H1 (cell line): ENCODE measurements at regions not wholly inside any gene's neighbourhood (a gene's known extent, or its start where the extent isn't known, plus 50 kb on each side); places are given as distances from the start of the nearest gene placed in this dataset.

Experiments
- CTCF ChIA-PET: fragments of 300-600 bp; sonication (Branson Sonifier 250); formaldehyde crosslinking; loops from one replicate; lab custom pipeline; 2021; ENCODE audit not compliant: partially characterized antibody; lab: Charles Lee
- POLR2A ChIA-PET: fragments of 300-600 bp; sonication (Branson Sonifier 250); formaldehyde crosslinking; loops from one replicate; lab custom pipeline; 2021; ENCODE audit warnings: inconsistent platforms; ENCODE audit not compliant: partially characterized antibody; lab: Charles Lee
- DNase-seq, 2 experiments: peaks; one replicate each; pipeline versions ENCODE4 v3.0.0 to v3.0.0-alpha.2; 2010 to 2022; ENCODE audit warnings: low spot score in 2 of 2, low read depth in 1 of 2, mixed read lengths in 1 of 2
- FAIRE-seq: peaks from 2 replicates; lab custom pipeline; 2011; peaks lifted over from hg19 to GRCh38; lab: Jason Lieb, UNC
- H2AFZ ChIP-seq: 2 replicates; pipeline ENCODE4 v1.8.1; 2012; ENCODE audit warnings: low read length, inconsistent platforms
- H2AK5ac ChIP-seq: 2 replicates; pipeline ENCODE4 v1.6.1; 2013; ENCODE audit warnings: low read depth, low read length
- H2BK120ac ChIP-seq: replicated peaks from 2 replicates; pipeline ENCODE3; 2013; ENCODE audit warnings: low read depth, low read length, inconsistent platforms
- H2BK12ac ChIP-seq: 2 replicates; pipeline ENCODE4 v1.6.1; 2013; ENCODE audit warnings: low read depth, low read length
- H2BK15ac ChIP-seq: 2 replicates; pipeline ENCODE4 v1.6.1; 2013; ENCODE audit warnings: low read length
- H2BK20ac ChIP-seq: 2 replicates; pipeline ENCODE4 v1.6.1; 2013; ENCODE audit warnings: low read length
- H2BK5ac ChIP-seq: 2 replicates; pipeline ENCODE4 v1.6.1; 2013; ENCODE audit warnings: low read depth, low read length
- H3K14ac ChIP-seq: 2 replicates; pipeline ENCODE4 v1.6.1; 2013; ENCODE audit warnings: inconsistent platforms; ENCODE audit not compliant: insufficient read length
- H3K18ac ChIP-seq: 2 replicates; pipeline ENCODE4 v1.6.1; 2013; ENCODE audit warnings: low read length; ENCODE audit errors: extremely low read depth
- H3K23ac ChIP-seq: 2 replicates; pipeline ENCODE4 v1.6.1; 2013; ENCODE audit warnings: inconsistent platforms; ENCODE audit not compliant: insufficient read length
- H3K23me2 ChIP-seq: 2 replicates; pipeline ENCODE4 v1.6.1; 2013; ENCODE audit warnings: low read depth, low read length
- H3K27ac ChIP-seq: 2 replicates; pipeline ENCODE4 v1.6.1; 2011; ENCODE audit warnings: low read depth, low read length, inconsistent platforms
- H3K27me3 ChIP-seq, 4 experiments: replicated peaks in 1 of 4; 1 replicate in 1 of 4; 2 replicates in 3 of 4; pipeline versions ENCODE4 v1.6.1 to v1.8.1; 2011 to 2013; ENCODE audit warnings: low read length in 3 of 4, mild to moderate bottlenecking in 3 of 4, inconsistent platforms in 2 of 4, mixed read lengths in 2 of 4, moderate library complexity in 1 of 4; ENCODE audit not compliant: control insufficient read depth in 3 of 4, insufficient read depth in 3 of 4; ENCODE audit errors: extremely low read depth in 1 of 4
- H3K36me3 ChIP-seq, 4 experiments: 2 replicates each; pipeline versions ENCODE4 v1.6.1 to v1.8.1; 2011 to 2013; ENCODE audit warnings: mild to moderate bottlenecking in 4 of 4, low read length in 3 of 4, moderate library complexity in 2 of 4, control low read depth in 1 of 4, inconsistent platforms in 1 of 4; ENCODE audit not compliant: insufficient read depth in 4 of 4, control insufficient read depth in 2 of 4
- H3K4ac ChIP-seq: replicated peaks from 2 replicates; pipeline ENCODE3; 2013; ENCODE audit warnings: low read length, low read depth, mixed read lengths, inconsistent platforms; ENCODE audit not compliant: insufficient read length
- H3K4me1 ChIP-seq, 4 experiments: replicated peaks in 1 of 4; 1 replicate in 1 of 4; 2 replicates in 3 of 4; pipeline versions ENCODE4 v1.6.1 to v1.8.1; 2011 to 2013; ENCODE audit warnings: low read length in 3 of 4, inconsistent platforms in 2 of 4, mixed read lengths in 1 of 4; ENCODE audit not compliant: insufficient read depth in 4 of 4, control insufficient read depth in 3 of 4
- H3K4me2 ChIP-seq, 2 experiments: 2 replicates each; pipeline versions ENCODE4 v1.6.1 to v1.8.1; 2011 to 2013; ENCODE audit warnings: low read depth in 2 of 2, low read length in 2 of 2, control low read depth in 1 of 2, inconsistent platforms in 1 of 2, mild to moderate bottlenecking in 1 of 2; ENCODE audit not compliant: insufficient read depth in 1 of 2
- H3K4me3 ChIP-seq, 4 experiments: fragments of 200-600, 300-600 bp in 1 of 4; sonication (generic), shearing (Covaris generic), sonication (Bioruptor Twin) in 1 of 4; 2 replicates each; pipeline versions ENCODE4 v1.5.1 to v1.8.1; 2011 to 2016; ENCODE audit warnings: low read length in 4 of 4, low read depth in 3 of 4, control low read depth in 2 of 4, inconsistent platforms in 2 of 4, mild to moderate bottlenecking in 2 of 4, mixed read lengths in 1 of 4, moderate library complexity in 1 of 4; ENCODE audit not compliant: insufficient read depth in 2 of 4; ENCODE audit errors: extremely low read depth in 1 of 4
- H3K56ac ChIP-seq: replicated peaks from 2 replicates; pipeline ENCODE3; 2013; ENCODE audit warnings: low read depth, mild to moderate bottlenecking, mixed read lengths, low read length, inconsistent platforms; ENCODE audit not compliant: insufficient read length
- H3K79me1 ChIP-seq: 2 replicates; pipeline ENCODE4 v1.6.1; 2013; ENCODE audit warnings: low read depth, low read length, control low read depth
- H3K79me2 ChIP-seq, 2 experiments: 2 replicates each; pipeline versions ENCODE4 v1.6.1 to v1.8.1; 2012 to 2013; ENCODE audit warnings: low read length in 2 of 2, mild to moderate bottlenecking in 2 of 2, inconsistent platforms in 1 of 2; ENCODE audit not compliant: insufficient read depth in 2 of 2, control insufficient read depth in 1 of 2
- H3K9ac ChIP-seq, 4 experiments: replicated peaks in 1 of 4; 1 replicate in 1 of 4; 2 replicates in 3 of 4; pipeline versions ENCODE4 v1.6.1 to v1.8.1; 2011 to 2013; ENCODE audit warnings: low read depth in 3 of 4, low read length in 3 of 4, control low read depth in 2 of 4, mild to moderate bottlenecking in 2 of 4, moderate library complexity in 2 of 4, inconsistent platforms in 1 of 4; ENCODE audit errors: extremely low read depth in 1 of 4
- H3K9me3 ChIP-seq, 2 experiments: 2 replicates each; pipeline versions ENCODE4 v1.6.1 to v1.8.1; 2012 to 2013; ENCODE audit warnings: mild to moderate bottlenecking in 2 of 2, moderate library complexity in 2 of 2, control low read depth in 1 of 2, inconsistent platforms in 1 of 2, low read depth in 1 of 2, low read length in 1 of 2, mixed read lengths in 1 of 2; ENCODE audit not compliant: insufficient read depth in 2 of 2
- H4K20me1 ChIP-seq, 2 experiments: replicated peaks in 1 of 2; 2 replicates each; pipeline versions ENCODE3 to v1.8.1; 2011 to 2013; ENCODE audit warnings: inconsistent platforms in 2 of 2, low read length in 2 of 2, mild to moderate bottlenecking in 1 of 2; ENCODE audit not compliant: insufficient read depth in 2 of 2, control insufficient read depth in 1 of 2
- H4K5ac ChIP-seq: 2 replicates; pipeline ENCODE4 v1.6.1; 2013; ENCODE audit warnings: low read length, low read depth, mixed read lengths, inconsistent platforms; ENCODE audit not compliant: insufficient read length
- H4K8ac ChIP-seq: 2 replicates; pipeline ENCODE4 v1.8.0; 2013; ENCODE audit warnings: mild to moderate bottlenecking, moderate library complexity, low read length, inconsistent platforms; ENCODE audit not compliant: insufficient read depth; ENCODE audit errors: extremely low read depth
- H4K91ac ChIP-seq: replicated peaks from 2 replicates; pipeline ENCODE3; 2013; ENCODE audit warnings: low read length, mixed read lengths, inconsistent platforms; ENCODE audit not compliant: insufficient read length
- KDM5A ChIP-seq: fragments of 200-600 bp; IDR thresholded peaks from 2 replicates; pipeline ENCODE4 v1.7.1; 2012; ENCODE audit warnings: mild to moderate bottlenecking, low read length, inconsistent platforms, mixed read lengths
- NANOG ChIP-seq: IDR thresholded peaks from 2 replicates; pipeline ENCODE4 v1.6.1; 2011; ENCODE audit warnings: low read length, low read depth, mild to moderate bottlenecking, inconsistent platforms; ENCODE audit not compliant: insufficient read depth, poor library complexity, severe bottlenecking
- PHF8 ChIP-seq: fragments of 200-600 bp; sonication (generic); conservative IDR thresholded peaks from 2 replicates; pipeline ENCODE4 v1.7.1; 2012; ENCODE audit warnings: low read depth, mild to moderate bottlenecking, inconsistent platforms, low read length, moderate library complexity
- SIX5 ChIP-seq: IDR thresholded peaks from 2 replicates; pipeline ENCODE4 v1.6.1; 2011; ENCODE audit warnings: mild to moderate bottlenecking, low read depth, low read length
- WGBS, 2 experiments: shearing (Covaris generic) in 1 of 2; methylation state at CpG; one replicate each; pipeline versions ENCODE4 v1.1.6 to v1.1.7; 2013 to 2015; ENCODE audit warnings: low lambda C conversion rate in 2 of 2, mixed read lengths in 2 of 2, inconsistent platforms in 1 of 2, low coverage in 1 of 2, missing lambda C conversion rate in 1 of 2; ENCODE audit not compliant: insufficient replicate concordance in 2 of 2, insufficient coverage in 1 of 2, insufficient read length in 1 of 2; ENCODE audit errors: extremely low coverage in 1 of 2, missing lambda C conversion rate in 1 of 2; 5-methylcytosine and 5-hydroxymethylcytosine counted together

GRCh38 chr7:79973455-79973854, 161.2 kb upstream of the GNAI1 start:
- no peak overlapping the region for H3K4ac ChIP-seq
- H2BK120ac ChIP-seq: no peak overlapping the region
- H3K9ac ChIP-seq: no peak overlapping the region
- H2BK5ac ChIP-seq: no peak overlapping the region
- H2BK15ac ChIP-seq: no peak overlapping the region
- no peak overlapping the region for H4K5ac ChIP-seq
- H3K9me3 ChIP-seq: no peaks in the 10 kb centered on the region; a peak in 1 of 4 replicates
- no peak overlapping the region for H3K4me2 ChIP-seq
- no peak overlapping the region for H4K8ac ChIP-seq
- no peak overlapping the region for H3K27ac ChIP-seq
- H3K23me2 ChIP-seq: no peaks in the 10 kb centered on the region
- H3K18ac ChIP-seq: no peak overlapping the region
- no peak overlapping the region for H2AK5ac ChIP-seq
- 86% methylated on average over 1 of the region's 1 CpG; no CpG with 5 or more reads in 1 of the 2 experiments for WGBS, 2 experiments
- no peak overlapping the region for H2AFZ ChIP-seq
- H2BK20ac ChIP-seq: no peak overlapping the region
- TF ChIP-seq KDM5A: no peak
- TF ChIP-seq SIX5: no peak
- no peak for TF ChIP-seq NANOG
- no peak for TF ChIP-seq PHF8
- no peak overlapping the region for H3K56ac ChIP-seq
- H2BK12ac ChIP-seq: no peak overlapping the region
- FAIRE-seq: no peak
- POLR2A ChIA-PET: no interaction called here
- no peak overlapping the region for H3K23ac ChIP-seq
- H3K36me3 ChIP-seq: no peaks in the 10 kb centered on the region
- CTCF ChIA-PET: no interaction called here
- no peaks in the 10 kb centered on the region for H3K79me2 ChIP-seq
- DNase-seq: no peak
- H3K14ac ChIP-seq: no peak overlapping the region
- no peaks in the 10 kb centered on the region; a peak in 1 of 7 replicates for H3K4me1 ChIP-seq
- no peak overlapping the region for H4K91ac ChIP-seq
- H4K20me1 ChIP-seq: no peaks in the 10 kb centered on the region
- no peak overlapping the region for H3K4me3 ChIP-seq
- H3K79me1 ChIP-seq: no peaks in the 10 kb centered on the region
- no peaks in the 10 kb centered on the region for H3K27me3 ChIP-seq
